ENCODE measurements at regions not wholly inside any gene's neighbourhood (a gene's known extent, or its start where the extent isn't known, plus 50 kb on each side); places are given as distances from the start of the nearest gene placed in this dataset.

DNA sequence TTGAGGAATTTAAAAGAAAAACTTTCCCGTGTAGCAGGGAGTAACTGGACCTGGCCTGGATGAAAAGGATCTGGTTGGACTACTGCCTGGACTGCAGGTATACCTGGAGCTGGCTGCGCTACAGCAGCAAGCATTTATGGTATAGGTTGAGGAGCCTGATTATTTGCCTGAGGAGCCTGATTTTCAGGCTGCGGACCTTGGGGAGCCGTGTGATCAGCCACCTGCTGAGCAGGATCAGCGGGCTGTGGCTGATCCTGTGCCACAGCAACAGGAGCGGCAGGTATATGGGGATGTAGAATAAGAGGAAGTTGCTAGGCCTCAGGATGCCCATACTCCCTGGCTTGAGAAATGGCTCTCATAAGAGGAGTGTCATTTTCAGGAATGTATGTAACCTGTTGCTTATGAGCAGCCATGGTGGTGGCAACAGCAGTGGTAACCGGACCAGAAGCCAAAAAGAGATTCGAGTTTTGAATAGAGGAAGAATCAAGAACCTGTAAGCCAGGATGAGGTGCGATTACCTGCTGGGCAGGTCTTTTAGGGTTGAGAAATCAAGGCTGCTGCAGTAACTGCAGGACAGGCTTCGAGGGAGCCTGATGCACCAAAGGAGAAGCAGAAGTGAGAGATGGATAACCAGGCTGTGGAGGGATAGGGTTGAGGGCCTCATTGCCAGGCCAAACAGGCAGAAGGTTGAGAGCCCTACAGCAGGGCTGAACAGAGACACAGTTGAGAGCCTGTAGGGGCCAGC, 60.9 kb upstream of the ARL4D start:
- intact Hi-C loops (cut with DNase I; ENCODE audit: low total_unique reads): no loop called here
- WGBS, 2 donors: 64 to 78% methylated on average over 9 to 10 of the region's 10 CpGs
- H3K4me1 ChIP-seq: peaks cover 9% of the 10 kb centered on the region
- H3K4me3 ChIP-seq: no peak overlapping the region
- TF ChIP-seq, protein P1, sequence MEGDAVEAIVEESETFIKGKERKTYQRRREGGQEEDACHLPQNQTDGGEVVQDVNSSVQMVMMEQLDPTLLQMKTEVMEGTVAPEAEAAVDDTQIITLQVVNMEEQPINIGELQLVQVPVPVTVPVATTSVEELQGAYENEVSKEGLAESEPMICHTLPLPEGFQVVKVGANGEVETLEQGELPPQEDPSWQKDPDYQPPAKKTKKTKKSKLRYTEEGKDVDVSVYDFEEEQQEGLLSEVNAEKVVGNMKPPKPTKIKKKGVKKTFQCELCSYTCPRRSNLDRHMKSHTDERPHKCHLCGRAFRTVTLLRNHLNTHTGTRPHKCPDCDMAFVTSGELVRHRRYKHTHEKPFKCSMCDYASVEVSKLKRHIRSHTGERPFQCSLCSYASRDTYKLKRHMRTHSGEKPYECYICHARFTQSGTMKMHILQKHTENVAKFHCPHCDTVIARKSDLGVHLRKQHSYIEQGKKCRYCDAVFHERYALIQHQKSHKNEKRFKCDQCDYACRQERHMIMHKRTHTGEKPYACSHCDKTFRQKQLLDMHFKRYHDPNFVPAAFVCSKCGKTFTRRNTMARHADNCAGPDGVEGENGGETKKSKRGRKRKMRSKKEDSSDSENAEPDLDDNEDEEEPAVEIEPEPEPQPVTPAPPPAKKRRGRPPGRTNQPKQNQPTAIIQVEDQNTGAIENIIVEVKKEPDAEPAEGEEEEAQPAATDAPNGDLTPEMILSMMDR (IDR thresholded peaks at IDR 0.05): no peak
- no peaks in the 10 kb centered on the region for H3K27me3 ChIP-seq
- DNase-seq: no peak
- H3K9me3 ChIP-seq: no peaks in the 10 kb centered on the region
- H3K36me3 ChIP-seq (ENCODE audit: low read depth, missing control alignments): no peaks in the 10 kb centered on the region
- no peak overlapping the region for H3K27ac ChIP-seq

DNA sequence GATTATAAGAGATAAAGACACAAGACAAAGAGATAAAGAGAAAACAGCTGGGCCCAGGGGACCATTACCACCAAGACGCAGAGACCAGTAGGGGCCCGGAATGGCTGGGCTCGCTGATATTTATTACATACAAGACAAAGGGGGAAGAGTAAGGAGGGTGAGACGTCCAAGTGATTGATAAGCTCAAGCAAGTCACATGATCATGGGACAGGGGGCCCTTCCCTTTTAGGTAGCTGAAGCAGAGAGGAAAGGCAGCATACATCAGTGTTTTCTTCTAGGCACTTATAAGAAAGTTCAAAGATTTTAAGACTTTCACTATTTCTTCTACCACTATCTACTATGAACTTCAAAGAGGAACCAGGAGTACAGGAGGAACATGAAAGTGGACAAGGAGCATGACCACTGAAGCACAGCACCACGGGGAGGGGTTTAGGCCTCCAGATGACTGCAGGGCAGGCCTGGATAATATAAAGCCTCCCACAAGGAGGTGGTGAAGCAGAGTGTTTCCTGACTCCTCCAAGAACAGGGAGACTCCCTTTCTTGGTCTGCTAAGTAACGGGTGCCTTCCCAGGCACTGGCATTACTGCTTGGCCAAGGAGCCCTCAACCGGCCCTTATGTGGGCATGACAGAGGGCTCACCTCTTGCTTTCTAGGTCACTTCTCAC, 63.9 kb upstream of the ARL4D start:
- no peaks in the 10 kb centered on the region for H3K36me3 ChIP-seq (ENCODE audit: low read depth, missing control alignments)
- no peak overlapping the region for H3K27ac ChIP-seq
- intact Hi-C loops (cut with DNase I; ENCODE audit: low total_unique reads): no loop called here

DNA sequence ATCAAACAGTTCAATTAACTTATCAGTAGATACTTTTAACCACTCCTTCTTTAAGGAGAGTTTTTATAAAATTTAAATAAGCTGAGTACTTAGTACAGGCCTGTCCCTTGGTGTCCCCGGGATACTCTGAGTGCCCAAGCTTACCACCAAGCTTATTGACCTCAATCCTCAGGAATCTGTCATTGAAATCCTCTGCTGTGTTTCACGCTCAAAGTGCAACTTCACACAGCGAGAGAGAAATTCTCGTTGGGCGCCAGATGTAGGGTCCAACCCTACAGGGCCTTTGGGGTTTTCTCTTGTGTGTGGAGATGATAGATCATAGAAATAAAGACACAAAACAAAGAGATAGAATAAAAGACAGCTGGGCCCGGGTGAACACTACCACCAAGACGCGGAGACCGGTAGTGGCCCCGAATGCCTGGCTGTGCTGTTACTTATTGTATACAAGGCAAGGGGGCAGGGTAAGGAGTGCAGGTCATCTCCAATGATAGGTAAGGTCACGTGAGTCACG, 65.3 kb upstream of the ARL4D start:
- Histone ChIP-seq H3K36me3 (ENCODE audit: low read depth, missing control alignments) (no peaks in the 10 kb centered on the region), H3K9me3 (no peaks in the 10 kb centered on the region), H3K27me3 (no peaks in the 10 kb centered on the region), H3K4me3 (no peak overlapping the region), H3K27ac (no peak overlapping the region), H3K4me1 (no peaks in the 10 kb centered on the region)
- TF ChIP-seq, protein P1 (IDR thresholded peaks at IDR 0.05): no peak
- no peak for TF ChIP-seq POLR2A (IDR thresholded peaks at IDR 0.05)
- DNase-seq: no peak
- 75 to 89% methylated on average over 12 of the region's 12 CpGs for WGBS, 2 donors
- intact Hi-C loops (cut with DNase I; ENCODE audit: low total_unique reads): no loop called here

More for the DNA sequence above, 63.9 kb upstream of the ARL4D start:
- Histone ChIP-seq H3K4me3 (no peak overlapping the region), H3K27me3 (no peaks in the 10 kb centered on the region), H3K4me1 (no peaks in the 10 kb centered on the region), H3K9me3 (no peaks in the 10 kb centered on the region)
- no peak for TF ChIP-seq POLR2A (IDR thresholded peaks at IDR 0.05)
- TF ChIP-seq, protein P1 (IDR thresholded peaks at IDR 0.05): no peak
- no peak for DNase-seq
- 29 to 52% methylated on average over 7 of the region's 7 CpGs for WGBS, 2 donors

DNA sequence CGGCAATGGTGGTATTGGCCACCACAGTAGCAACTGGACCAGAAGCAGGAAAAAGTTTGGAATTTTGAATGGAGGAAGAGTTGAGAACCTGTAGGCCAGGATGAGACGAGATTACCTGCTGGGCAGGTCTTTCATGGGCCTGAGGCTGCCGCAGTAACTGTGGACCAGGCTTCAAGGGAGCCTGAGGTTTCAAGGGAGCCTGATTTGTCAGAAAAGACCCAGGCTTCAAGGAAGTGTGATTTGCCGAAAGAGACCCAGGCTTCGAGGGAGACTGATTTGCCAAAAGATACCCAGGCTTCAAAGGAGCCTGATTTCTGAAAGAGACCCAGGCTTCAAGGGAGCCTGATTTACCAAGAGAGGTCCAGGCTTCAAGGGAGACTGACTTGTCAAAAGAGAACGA, 66.6 kb upstream of the ARL4D start:
- Histone ChIP-seq H3K4me1 (no peaks in the 10 kb centered on the region), H3K4me3 (no peak overlapping the region), H3K27ac (no peak overlapping the region), H3K9me3 (no peaks in the 10 kb centered on the region), H3K27me3 (no peaks in the 10 kb centered on the region), H3K36me3 (ENCODE audit: low read depth, missing control alignments) (no peaks in the 10 kb centered on the region)
- DNase-seq: no peak
- TF ChIP-seq, protein P1 (IDR thresholded peaks at IDR 0.05): no peak
- intact Hi-C loops (cut with DNase I; ENCODE audit: low total_unique reads): no loop called here
- 74 to 86% methylated on average over 6 of the region's 6 CpGs for WGBS, 2 donors

Measured in testis (tissue), 2 donors.